GM19328 (cell line): ENCODE measurements at regions not wholly inside any gene's neighbourhood (a gene's known extent, or its start where the extent isn't known, plus 50 kb on each side); places are given as distances from the start of the nearest gene placed in this dataset.

ENCODE experiments used
- ATAC-seq: cut with Tn5 transposase; IDR thresholded peaks from one replicate; pipeline ENCODE4 v1.9.1; 2021; ENCODE audit warnings: mild to moderate bottlenecking, moderate library complexity; ENCODE audit not compliant: unreplicated experiment

DNA sequence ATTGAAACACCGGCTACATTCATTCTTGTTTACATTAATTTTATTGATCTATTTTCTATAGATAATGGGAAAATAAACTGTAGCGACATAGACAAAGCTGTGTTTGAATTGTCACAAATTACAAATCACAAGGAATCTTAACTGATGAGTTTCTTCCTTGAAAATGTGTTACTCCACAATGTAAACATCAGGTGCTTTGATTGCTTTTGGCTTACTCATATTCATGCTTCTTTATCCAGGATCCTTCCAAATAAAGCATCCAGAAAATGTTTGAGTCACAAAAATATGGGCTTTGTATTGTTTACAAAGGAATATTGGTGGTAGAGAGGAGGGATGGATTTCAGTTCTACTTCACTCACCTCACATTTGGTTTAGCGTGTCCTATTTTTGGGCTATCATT is 64.0 kb downstream of the BMP2 start:
- no peak for ATAC-seq

GRCh38 chr20:6832811-6833210 is 65.3 kb downstream of the BMP2 start:
- no peak for ATAC-seq

DNA sequence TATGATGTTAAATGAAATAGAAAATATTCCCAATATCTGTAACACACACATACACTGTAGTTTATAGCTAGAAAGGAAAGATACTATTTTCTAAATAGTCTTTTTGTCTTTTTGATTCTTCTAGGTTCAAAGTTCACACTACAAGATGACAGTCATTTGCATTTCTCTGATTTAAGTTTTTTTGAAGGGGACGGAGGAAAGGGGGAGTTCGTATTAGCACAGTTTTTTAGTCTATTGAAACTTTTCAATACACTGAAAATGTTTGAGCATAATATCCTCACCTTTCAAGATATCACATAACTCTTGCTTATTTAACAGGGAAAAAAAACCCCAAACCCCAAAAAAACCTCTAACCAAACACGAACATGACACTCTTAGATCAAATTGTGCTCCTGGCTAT is 68.1 kb downstream of the BMP2 start:
- ATAC-seq, result no peak

DNA sequence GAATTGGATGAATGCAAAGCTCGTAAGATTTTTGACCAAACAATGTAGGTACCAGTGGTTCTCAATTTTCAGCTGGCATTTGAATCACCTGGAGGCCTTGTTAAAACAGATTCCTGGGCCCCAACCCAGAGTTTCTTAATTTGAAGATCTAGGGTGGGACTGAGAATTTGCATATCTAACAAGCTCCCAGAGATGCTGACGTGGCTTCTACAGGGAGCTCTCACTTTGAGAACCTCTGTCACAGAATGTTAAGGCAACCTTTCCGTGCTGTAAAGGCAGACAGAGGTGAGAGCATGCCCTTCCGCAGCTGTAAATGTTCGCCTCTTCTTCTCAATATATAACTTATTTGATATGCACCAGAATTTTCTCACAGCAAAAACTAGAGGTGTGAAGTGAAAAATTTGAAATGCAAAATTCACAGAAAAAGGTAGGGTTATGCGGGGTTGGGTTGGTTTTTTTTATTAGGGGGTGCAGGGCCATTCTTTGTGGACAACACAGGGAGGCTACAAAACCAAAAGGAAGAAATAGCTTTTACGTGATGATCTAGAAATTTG is 69.4 kb downstream of the BMP2 start:
- no peak for ATAC-seq

DNA sequence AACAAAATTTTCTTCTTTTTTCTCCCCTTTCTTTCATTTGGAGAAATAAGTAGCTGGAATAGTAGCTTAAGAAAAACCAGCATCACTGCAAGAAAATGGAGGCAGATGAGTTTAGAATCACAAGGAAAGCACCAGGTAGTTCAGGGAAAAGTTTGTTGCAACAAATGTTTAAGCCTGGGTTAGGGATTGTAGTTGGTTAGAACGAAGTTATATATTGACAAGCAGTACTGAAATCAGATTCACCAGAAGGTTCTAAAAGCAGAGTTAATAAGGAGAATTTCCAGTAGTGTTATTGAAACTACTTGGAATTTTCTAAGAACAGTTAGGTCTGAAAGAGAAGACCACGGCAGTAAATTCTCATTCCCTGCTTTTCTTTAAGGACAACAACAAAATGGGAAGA is 70.2 kb downstream of the BMP2 start:
- no peak for ATAC-seq

- no peak for ATAC-seq
Observed at GRCh38 chr20:6838181-6838826, 70.8 kb downstream of the BMP2 start.

- no peak for ATAC-seq
Observed at GRCh38 chr20:6841128-6841527, 73.6 kb downstream of the BMP2 start.

DNA sequence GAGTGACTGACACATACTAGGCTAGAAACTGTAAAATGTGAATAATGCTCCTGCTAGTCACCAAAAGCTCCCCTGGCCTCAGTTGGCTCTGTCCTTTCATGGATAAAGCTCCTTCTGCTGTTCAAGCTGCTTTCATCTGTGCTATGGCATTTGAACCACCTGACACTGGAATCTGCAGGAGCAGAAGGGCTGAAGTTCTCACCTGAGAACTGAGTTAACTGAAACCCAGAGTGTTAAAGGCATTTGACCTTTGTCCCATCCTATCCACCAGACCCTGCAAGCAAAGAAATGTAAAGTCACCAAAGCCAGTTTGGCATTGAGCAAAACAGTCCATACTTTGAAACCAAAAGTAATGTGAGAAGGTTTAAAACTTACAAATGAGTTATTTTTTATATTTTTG is 77.7 kb downstream of the BMP2 start:
- ATAC-seq, result no peak

- no peak for ATAC-seq
Observed at GRCh38 chr20:6848041-6848440, 80.6 kb downstream of the BMP2 start.

- ATAC-seq, result no peak
Observed at GRCh38 chr20:6848992-6849391, 81.5 kb downstream of the BMP2 start.

GRCh38 chr20:6851136-6851535 is 83.7 kb downstream of the BMP2 start:
- no peak for ATAC-seq

GRCh38 chr20:6852478-6852877 is 85.0 kb downstream of the BMP2 start:
- ATAC-seq, result no peak

DNA sequence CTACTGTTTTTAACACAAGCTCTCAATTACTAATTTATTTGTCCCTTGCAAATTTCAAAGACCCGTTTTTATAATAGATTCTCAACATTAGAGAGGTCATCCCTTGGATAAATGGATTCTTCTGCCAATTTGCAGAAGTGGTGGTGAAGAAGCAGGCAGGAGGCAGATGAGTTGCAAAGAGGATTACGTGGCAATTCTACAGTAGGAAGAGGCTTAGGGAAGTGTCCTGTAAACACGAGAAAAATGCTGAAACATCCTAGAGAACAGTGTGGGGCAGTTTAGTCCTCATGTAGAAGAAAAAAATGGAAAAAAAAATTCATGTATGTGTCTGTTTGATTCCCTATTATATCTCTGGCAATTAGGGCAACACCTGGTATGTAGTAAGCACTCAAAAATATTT is 87.6 kb downstream of the BMP2 start:
- ATAC-seq, result no peak

- ATAC-seq, result no peak
Observed at GRCh38 chr20:6855796-6856195, 88.3 kb downstream of the BMP2 start.

DNA sequence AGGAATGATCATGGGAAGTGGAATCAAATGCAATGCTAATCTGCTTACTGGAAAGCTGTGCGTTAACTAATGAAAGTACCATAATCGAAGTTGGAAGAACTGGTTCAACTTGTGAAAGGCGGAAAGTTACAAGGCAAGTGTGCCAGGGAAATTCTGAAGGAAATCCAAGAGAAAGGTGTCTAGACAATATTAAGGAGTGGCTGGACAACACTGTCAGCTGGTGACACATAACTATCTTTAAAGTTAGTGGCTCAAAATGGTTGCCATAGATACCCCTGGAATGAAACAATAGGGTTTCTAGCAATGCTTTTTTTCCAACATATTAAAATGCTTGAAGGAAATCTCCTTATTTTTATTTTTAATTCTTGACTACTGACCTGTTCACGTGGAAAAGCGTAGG is 90.4 kb downstream of the BMP2 start:
- ATAC-seq, result no peak

GRCh38 chr20:6863355-6863754 is 95.9 kb downstream of the BMP2 start:
- no peak for ATAC-seq

DNA sequence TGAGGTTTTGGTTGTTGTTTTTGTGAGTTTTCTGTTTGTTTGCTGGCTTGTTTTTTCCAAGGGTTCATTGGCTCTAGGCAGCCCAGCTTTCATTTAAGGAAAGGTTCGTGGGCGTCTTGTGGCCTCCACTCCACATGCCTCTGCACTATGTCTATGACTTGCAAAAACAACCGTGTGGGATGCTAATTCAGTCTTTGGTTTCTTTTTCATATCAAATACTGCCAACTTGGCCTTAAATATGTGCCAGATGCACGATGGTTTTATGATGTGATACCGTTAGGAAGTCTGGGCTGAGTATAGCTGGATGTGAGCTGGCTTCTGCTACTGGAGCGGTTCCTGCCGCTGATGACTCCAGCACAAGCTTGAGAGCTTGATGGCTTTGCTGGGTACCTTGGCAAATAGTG is 96.3 kb downstream of the BMP2 start:
- no peak for ATAC-seq

DNA sequence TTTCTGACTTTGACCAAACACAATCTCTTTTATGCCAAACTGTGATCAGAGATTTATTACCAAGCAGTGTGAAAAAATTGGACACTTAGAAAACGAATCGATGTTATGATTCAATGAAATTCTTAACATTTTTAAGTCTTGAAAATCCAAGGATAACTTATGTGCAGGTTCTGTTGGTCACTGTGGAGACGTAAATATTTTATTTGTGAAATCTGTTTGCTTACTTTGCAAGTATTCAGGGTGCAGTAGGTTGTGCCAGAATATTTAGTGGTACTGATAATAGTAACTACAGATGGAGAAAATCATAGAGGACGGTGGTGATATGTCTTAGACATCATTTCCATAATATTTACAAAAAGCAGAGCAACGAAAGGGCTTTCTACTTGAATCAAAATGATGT is 97.3 kb downstream of the BMP2 start:
- no peak for ATAC-seq

DNA sequence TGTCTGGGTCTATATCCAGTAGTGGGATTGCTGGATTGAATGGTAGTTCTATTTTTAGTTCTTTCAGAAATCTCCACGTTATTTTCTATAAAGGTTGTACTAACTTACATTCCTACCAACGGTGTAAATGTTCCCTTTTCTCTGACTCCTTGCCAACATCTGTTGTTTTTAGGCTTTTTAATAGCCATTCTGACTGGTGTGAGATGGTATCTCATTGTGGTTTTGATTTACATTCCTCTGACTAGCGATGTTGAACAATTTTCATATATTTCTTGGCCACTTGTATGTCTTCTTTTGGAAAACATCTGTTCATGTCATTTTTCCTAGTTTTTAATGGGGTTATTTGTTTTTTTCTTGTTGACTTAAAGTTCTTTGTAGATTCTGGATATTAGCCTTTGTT is 99.3 kb downstream of the BMP2 start:
- no peak for ATAC-seq

GRCh38 chr20:6868861-6869260 is 101.4 kb downstream of the BMP2 start:
- ATAC-seq, result no peak

GRCh38 chr20:6870559-6870958 is 103.1 kb downstream of the BMP2 start:
- no peak for ATAC-seq

DNA sequence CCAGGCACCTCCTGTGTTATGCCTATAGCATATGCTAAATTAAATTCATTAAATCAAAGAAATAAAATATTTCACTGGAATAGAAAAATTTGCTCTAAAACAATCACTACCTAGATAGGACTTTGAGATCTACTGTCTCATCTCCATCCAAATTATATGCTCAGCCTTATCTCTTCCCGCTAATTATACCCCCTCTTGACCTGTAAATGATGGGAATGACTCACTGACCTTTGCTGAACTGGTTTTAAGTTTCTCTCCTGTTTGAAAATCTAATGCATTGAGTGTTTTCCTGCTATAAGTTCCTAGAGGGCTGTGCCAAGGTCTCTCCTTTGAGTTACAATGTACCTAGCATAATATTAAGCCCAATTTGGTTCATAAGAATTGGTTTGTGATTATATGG is 110.1 kb downstream of the BMP2 start:
- ATAC-seq, result no peak

DNA sequence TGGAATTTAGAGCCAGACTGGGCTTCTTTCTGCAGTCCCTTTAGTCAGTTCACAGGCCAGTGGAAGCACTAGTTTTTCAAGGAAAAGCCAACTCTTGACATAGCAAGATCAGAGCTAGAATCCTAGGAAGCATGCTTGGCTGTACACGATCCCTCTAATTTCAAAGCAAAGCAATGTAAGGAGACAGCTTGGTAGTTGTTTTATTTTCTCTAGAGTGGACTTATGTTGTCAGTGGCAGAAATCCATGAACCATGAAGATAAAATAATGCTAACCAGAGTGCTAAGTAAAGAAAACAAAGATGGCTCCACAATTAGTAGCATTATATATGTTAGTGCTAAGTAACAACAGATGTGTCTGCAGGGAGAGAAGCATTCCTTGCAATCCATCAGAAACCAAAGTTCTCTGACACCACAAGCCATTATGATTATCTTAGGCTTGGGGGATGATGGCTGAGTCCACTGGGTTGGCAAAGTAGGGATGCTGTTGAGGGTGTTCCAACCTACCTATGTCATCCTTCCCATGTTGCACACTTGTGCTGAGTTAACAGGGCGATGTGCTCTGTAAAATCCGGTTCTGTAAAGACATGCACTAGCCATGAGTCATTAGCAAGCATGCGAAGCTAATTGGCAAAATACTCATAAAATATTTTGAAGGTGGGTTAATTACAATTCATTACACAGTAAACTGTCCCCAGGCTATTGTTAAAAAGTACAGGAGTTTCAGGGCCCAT is 115.2 kb downstream of the BMP2 start:
- ATAC-seq, result no peak
